ENCODE measurements at regions not wholly inside any gene's neighbourhood (a gene's known extent, or its start where the extent isn't known, plus 50 kb on each side); places are given as distances from the start of the nearest gene placed in this dataset.

GRCh38 chr12:76704693-76705092, 59.2 kb upstream of the ZDHHC17 start:
- no peak for DNase-seq (ENCODE audit: low read depth in 2 of 3, low spot score in 1 of 3)

- no peak for DNase-seq (ENCODE audit: low read depth in 2 of 3, low spot score in 1 of 3)
These were observed 57.8 kb upstream of the ZDHHC17 start for GRCh38 chr12:76706101-76706500.

- no peak for DNase-seq (ENCODE audit: low read depth in 2 of 3, low spot score in 1 of 3)
These were observed 57.2 kb upstream of the ZDHHC17 start for GRCh38 chr12:76706761-76707160.

- DNase-seq (ENCODE audit: low read depth in 2 of 3, low spot score in 1 of 3): no peak
These were observed 56.1 kb upstream of the ZDHHC17 start for GRCh38 chr12:76707772-76708171.

GRCh38 chr12:76708296-76708695, 55.6 kb upstream of the ZDHHC17 start:
- no peak for DNase-seq (ENCODE audit: low read depth in 2 of 3, low spot score in 1 of 3)

- DNase-seq (ENCODE audit: low read depth in 2 of 3, low spot score in 1 of 3): no peak
These were observed 52.7 kb upstream of the ZDHHC17 start for GRCh38 chr12:76711241-76711640.

- DNase-seq (ENCODE audit: low read depth in 2 of 3, low spot score in 1 of 3): no peak
These were observed 50.8 kb upstream of the ZDHHC17 start for GRCh38 chr12:76713130-76713529.

GRCh38 chr12:76713986-76714385, 49.9 kb upstream of the ZDHHC17 start:
- no peak for DNase-seq (ENCODE audit: low read depth in 2 of 3, low spot score in 1 of 3)

All from stimulated activated CD4-positive, alpha-beta T cell treated with anti-CD3 and anti-CD28 coated beads, Interleukin-12 subunit alpha, Interleukin-12 subunit beta, amount 100 ng/mL, for 48 hours (primary cell).